HUES64 (cell line): ENCODE measurements at regions not wholly inside any gene's neighbourhood (a gene's known extent, or its start where the extent isn't known, plus 50 kb on each side); places are given as distances from the start of the nearest gene placed in this dataset.

Experiments used
- H3K27ac ChIP-seq: 2 replicates; pipeline ENCODE4 v1.7.0; 2013; ENCODE audit warnings: low read depth, low read length, inconsistent platforms
- H3K27me3 ChIP-seq: 2 replicates; pipeline ENCODE4 v1.6.1; 2013; ENCODE audit warnings: mild to moderate bottlenecking, low read length; ENCODE audit not compliant: insufficient read depth
- H3K36me3 ChIP-seq: 2 replicates; pipeline ENCODE4 v1.6.1; 2013; ENCODE audit warnings: mild to moderate bottlenecking, low read length; ENCODE audit not compliant: insufficient read depth
- H3K4me1 ChIP-seq: 2 replicates; pipeline ENCODE4 v1.6.1; 2013; ENCODE audit warnings: mild to moderate bottlenecking, low read length, moderate library complexity; ENCODE audit not compliant: insufficient read depth
- H3K4me3 ChIP-seq: 2 replicates; pipeline ENCODE4 v1.5.1; 2013; ENCODE audit warnings: mild to moderate bottlenecking, low read length, moderate library complexity
- H3K9ac ChIP-seq: 2 replicates; pipeline ENCODE4 v1.6.1; 2013; ENCODE audit warnings: mild to moderate bottlenecking, low read depth, low read length
- H3K9me3 ChIP-seq: 2 replicates; pipeline ENCODE4 v1.6.1; 2013; ENCODE audit warnings: low read depth, low read length; ENCODE audit not compliant: insufficient read depth
- WGBS: fragments of 150-250, 120-280 bp; methylation state at CpG from one replicate; pipeline ENCODE4 v1.1.7; 2013; ENCODE audit warnings: missing lambda C conversion rate; 5-methylcytosine and 5-hydroxymethylcytosine counted together

GRCh38 chr3:118729546-118729945, 305.1 kb downstream of the IGSF11 start:
- WGBS: 93% methylated on average over 3 of the region's 3 CpGs
- Histone ChIP-seq H3K27ac (no peak overlapping the region), H3K9me3 (no peaks in the 10 kb centered on the region), H3K36me3 (no peaks in the 10 kb centered on the region), H3K4me1 (no peaks in the 10 kb centered on the region), H3K4me3 (no peak overlapping the region), H3K9ac (no peak overlapping the region), H3K27me3 (no peaks in the 10 kb centered on the region)

DNA sequence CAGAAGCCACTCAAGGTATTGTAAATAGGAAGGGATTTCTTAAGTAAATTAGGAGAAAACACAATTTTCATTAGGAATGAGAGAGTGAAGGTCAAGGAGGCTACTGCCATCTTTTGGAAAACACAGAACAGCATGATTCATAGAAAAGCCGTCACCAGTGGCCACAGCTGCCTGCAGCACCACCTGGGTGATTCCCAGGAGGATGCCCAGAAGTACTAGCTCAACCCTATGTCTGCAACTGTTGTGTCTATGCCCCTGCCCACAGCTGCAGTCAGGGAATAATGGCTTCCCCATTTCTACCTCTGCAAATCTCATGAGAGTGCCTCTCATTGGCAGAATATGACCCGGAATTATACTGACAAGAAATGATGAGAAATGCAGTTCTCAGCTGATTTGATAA, 300.0 kb downstream of the IGSF11 start:
- Histone ChIP-seq H3K9me3 (no peaks in the 10 kb centered on the region), H3K36me3 (no peaks in the 10 kb centered on the region), H3K27ac (no peak overlapping the region), H3K9ac (no peak overlapping the region), H3K4me1 (no peaks in the 10 kb centered on the region), H3K27me3 (no peaks in the 10 kb centered on the region), H3K4me3 (no peak overlapping the region)
- WGBS: 96% methylated on average over 2 of the region's 2 CpGs

DNA sequence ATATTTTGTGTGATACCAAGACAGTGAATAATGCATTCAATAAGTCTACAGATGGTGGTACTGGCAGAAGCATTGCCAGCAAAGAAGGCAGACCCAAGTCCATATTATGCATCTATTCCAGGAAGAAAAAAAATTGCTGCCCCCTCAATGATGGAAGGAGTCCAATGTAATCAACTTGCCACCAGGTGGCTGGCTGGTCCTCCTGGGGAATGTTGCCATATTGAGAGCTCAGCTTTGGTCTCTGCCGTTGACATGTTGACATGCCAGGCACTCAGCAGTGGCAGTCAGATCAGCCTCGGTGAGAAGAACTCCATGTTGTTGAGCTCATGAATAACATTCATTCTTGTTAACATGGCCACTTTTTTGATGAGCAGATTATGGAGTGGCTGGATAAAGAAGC, 298.5 kb downstream of the IGSF11 start:
- no peak overlapping the region for H3K4me3 ChIP-seq
- H3K9me3 ChIP-seq: no peaks in the 10 kb centered on the region
- H3K9ac ChIP-seq: no peak overlapping the region
- H3K27ac ChIP-seq: no peak overlapping the region
- no peaks in the 10 kb centered on the region for H3K36me3 ChIP-seq
- H3K27me3 ChIP-seq: no peaks in the 10 kb centered on the region
- 96% methylated on average over 2 of the region's 2 CpGs for WGBS
- no peaks in the 10 kb centered on the region for H3K4me1 ChIP-seq

GRCh38 chr3:118740722-118741290, 293.8 kb downstream of the IGSF11 start:
- 95% methylated on average over 2 of the region's 2 CpGs for WGBS
- Histone ChIP-seq H3K27ac (no peak overlapping the region), H3K4me1 (no peaks in the 10 kb centered on the region), H3K27me3 (no peaks in the 10 kb centered on the region), H3K9ac (no peak overlapping the region), H3K9me3 (no peaks in the 10 kb centered on the region), H3K4me3 (no peak overlapping the region), H3K36me3 (no peaks in the 10 kb centered on the region)

- Histone ChIP-seq H3K4me3 (no peak overlapping the region), H3K36me3 (no peaks in the 10 kb centered on the region), H3K4me1 (no peaks in the 10 kb centered on the region), H3K9ac (no peak overlapping the region), H3K9me3 (no peaks in the 10 kb centered on the region), H3K27me3 (no peaks in the 10 kb centered on the region), H3K27ac (no peak overlapping the region)
- 97% methylated on average over 1 of the region's 2 CpGs for WGBS
These were observed 291.9 kb downstream of the IGSF11 start for GRCh38 chr3:118742760-118743159.

GRCh38 chr3:118744186-118744585, 290.5 kb downstream of the IGSF11 start:
- Histone ChIP-seq H3K27ac (no peak overlapping the region), H3K27me3 (no peaks in the 10 kb centered on the region), H3K9ac (no peak overlapping the region), H3K4me1 (no peaks in the 10 kb centered on the region), H3K9me3 (no peaks in the 10 kb centered on the region), H3K36me3 (no peaks in the 10 kb centered on the region), H3K4me3 (no peak overlapping the region)
- 91% methylated on average over 2 of the region's 2 CpGs for WGBS

GRCh38 chr3:118754406-118755252, 280.0 kb downstream of the IGSF11 start:
- no peak overlapping the region for H3K27ac ChIP-seq
- H3K4me3 ChIP-seq: no peak overlapping the region
- H3K36me3 ChIP-seq: no peaks in the 10 kb centered on the region
- peaks cover 6% of the 10 kb centered on the region for H3K4me1 ChIP-seq
- no peaks in the 10 kb centered on the region for H3K27me3 ChIP-seq
- H3K9me3 ChIP-seq: no peaks in the 10 kb centered on the region
- WGBS: 98% methylated on average over 7 of the region's 7 CpGs
- H3K9ac ChIP-seq: no peak overlapping the region

- no peak overlapping the region for H3K27ac ChIP-seq
- H3K4me1 ChIP-seq: peaks cover 13% of the 10 kb centered on the region
- no peak overlapping the region for H3K4me3 ChIP-seq
- no peaks in the 10 kb centered on the region for H3K9me3 ChIP-seq
- H3K36me3 ChIP-seq: no peaks in the 10 kb centered on the region
- no peak overlapping the region for H3K9ac ChIP-seq
- WGBS: 94% methylated on average over 2 of the region's 3 CpGs
- H3K27me3 ChIP-seq: no peaks in the 10 kb centered on the region
These were observed 279.3 kb downstream of the IGSF11 start for GRCh38 chr3:118755253-118755801.

- peaks cover 24% of the 10 kb centered on the region for H3K4me1 ChIP-seq
- H3K36me3 ChIP-seq: no peaks in the 10 kb centered on the region
- 73% methylated on average over 4 of the region's 5 CpGs for WGBS
- H3K9me3 ChIP-seq: no peaks in the 10 kb centered on the region
- H3K9ac ChIP-seq: no peak overlapping the region
- H3K27me3 ChIP-seq: no peaks in the 10 kb centered on the region
- no peak overlapping the region for H3K4me3 ChIP-seq
- peak overlapping the region; percentile 31; the same call in 1 of the 2 replicates for H3K27ac ChIP-seq
These were observed 273.9 kb downstream of the IGSF11 start for GRCh38 chr3:118760585-118761290.

GRCh38 chr3:118761291-118761606, 273.4 kb downstream of the IGSF11 start:
- no peaks in the 10 kb centered on the region for H3K27me3 ChIP-seq
- H3K27ac ChIP-seq: peak overlapping the region; percentile 2; the same call in 1 of the 2 replicates
- H3K9ac ChIP-seq: no peak overlapping the region
- H3K4me1 ChIP-seq: peaks cover 29% of the 10 kb centered on the region
- no peak overlapping the region for H3K4me3 ChIP-seq
- no peaks in the 10 kb centered on the region for H3K9me3 ChIP-seq
- H3K36me3 ChIP-seq: no peaks in the 10 kb centered on the region

DNA sequence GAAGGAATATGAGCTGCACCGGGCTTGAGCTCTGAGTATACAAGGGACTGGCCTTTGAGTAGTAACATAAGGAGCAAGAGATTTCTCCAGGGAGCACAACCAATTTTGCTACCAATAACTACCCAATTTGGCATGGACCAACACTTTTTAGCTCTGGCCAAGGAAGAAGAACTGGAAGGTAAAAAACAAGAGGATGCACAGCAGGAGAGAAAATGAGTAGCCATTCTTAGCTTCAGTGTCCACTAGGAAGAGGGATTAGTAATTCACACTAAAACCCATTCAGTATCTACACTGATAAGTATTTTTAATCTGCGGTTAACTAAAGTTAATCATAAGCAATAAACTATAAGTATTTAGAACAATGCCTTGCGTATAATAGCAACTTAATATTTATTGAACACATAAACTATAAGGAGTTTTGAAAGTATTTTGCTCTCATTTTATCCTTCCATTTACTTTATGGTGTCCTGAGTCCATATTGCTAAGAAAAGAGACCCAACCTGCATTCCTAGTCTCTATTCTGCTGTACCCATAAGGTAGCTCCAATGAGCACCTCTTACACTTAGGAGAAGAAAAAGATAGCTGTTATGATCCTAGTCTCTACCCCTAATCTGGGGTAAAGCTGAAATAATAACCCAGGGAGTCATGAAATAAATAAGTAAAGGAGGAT, 268.9 kb downstream of the IGSF11 start:
- H3K27ac ChIP-seq: no peak overlapping the region
- no peak overlapping the region for H3K9ac ChIP-seq
- H3K27me3 ChIP-seq: no peaks in the 10 kb centered on the region
- no peaks in the 10 kb centered on the region for H3K36me3 ChIP-seq
- H3K4me1 ChIP-seq: peaks cover 18% of the 10 kb centered on the region
- no peak overlapping the region for H3K4me3 ChIP-seq
- no peaks in the 10 kb centered on the region for H3K9me3 ChIP-seq
- WGBS: 100% methylated on average over 1 of the region's 3 CpGs
